ENCODE measurements at regions not wholly inside any gene's neighbourhood (a gene's known extent, or its start where the extent isn't known, plus 50 kb on each side); places are given as distances from the start of the nearest gene placed in this dataset.

GRCh38 chr6:22363166-22363713 lies 66.4 kb upstream of the PRL start:
- no peaks in the 10 kb centered on the region for H3K36me3 ChIP-seq (replicated peaks; ENCODE audit: insufficient read depth, low read depth)
- H3K4me3 ChIP-seq: no peak overlapping the region
- no peak for DNase-seq (ENCODE audit: low spot score)
- H4K20me1 ChIP-seq (ENCODE audit: insufficient read depth, poor library complexity, severe bottlenecking): no peaks in the 10 kb centered on the region
- H3K79me2 ChIP-seq: no peaks in the 10 kb centered on the region
- H3K4me2 ChIP-seq: peak overlapping the region; percentile 39
- H3K9me2 ChIP-seq (replicated peaks; ENCODE audit: insufficient read depth): no peaks in the 10 kb centered on the region
- peak overlapping the region; percentile 73 for H3K27ac ChIP-seq
- H3K9me3 ChIP-seq (ENCODE audit: low read depth): no peaks in the 10 kb centered on the region
- no peaks in the 10 kb centered on the region for H3K27me3 ChIP-seq
- TF ChIP-seq EZH2phosphoT487 (IDR thresholded peaks at IDR 0.05; ENCODE audit: low read depth, severe bottlenecking, unreplicated experiment): no peak
- TF ChIP-seq CTCF (IDR thresholded peaks at IDR 0.05; ENCODE audit: poor library complexity): no peak
- no peak for TF ChIP-seq EZH2 (IDR thresholded peaks at IDR 0.05; ENCODE audit: borderline replicate concordance)
- no peak overlapping the region for H2AFZ ChIP-seq
- H3K4me1 ChIP-seq (ENCODE audit: insufficient read depth): peaks cover 23% of the 10 kb centered on the region
- WGBS (ENCODE audit: low lambda C conversion rate, missing lambda C conversion rate): 53% methylated on average over 1 of the region's 1 CpG

GRCh38 chr6:22363714-22364239 lies 66.9 kb upstream of the PRL start:
- WGBS (ENCODE audit: low lambda C conversion rate, missing lambda C conversion rate): 48% methylated on average over 4 of the region's 4 CpGs
- H2AFZ ChIP-seq: no peak overlapping the region
- TF ChIP-seq EZH2phosphoT487 (IDR thresholded peaks at IDR 0.05; ENCODE audit: low read depth, severe bottlenecking, unreplicated experiment) (no peak), EZH2 (IDR thresholded peaks at IDR 0.05; ENCODE audit: borderline replicate concordance) (no peak), CTCF (IDR thresholded peaks at IDR 0.05; ENCODE audit: poor library complexity) (no peak)
- H4K20me1 ChIP-seq (ENCODE audit: insufficient read depth, poor library complexity, severe bottlenecking): no peaks in the 10 kb centered on the region
- H3K27ac ChIP-seq: peak overlapping the region; percentile 73
- no peaks in the 10 kb centered on the region for H3K9me2 ChIP-seq (replicated peaks; ENCODE audit: insufficient read depth)
- no peaks in the 10 kb centered on the region for H3K36me3 ChIP-seq (replicated peaks; ENCODE audit: insufficient read depth, low read depth)
- DNase-seq (ENCODE audit: low spot score): no peak
- no peaks in the 10 kb centered on the region for H3K79me2 ChIP-seq
- peaks cover 23% of the 10 kb centered on the region for H3K4me1 ChIP-seq (ENCODE audit: insufficient read depth)
- H3K4me3 ChIP-seq: no peak overlapping the region
- H3K9me3 ChIP-seq (ENCODE audit: low read depth): no peaks in the 10 kb centered on the region
- H3K27me3 ChIP-seq: no peaks in the 10 kb centered on the region
- H3K4me2 ChIP-seq: peak overlapping the region; percentile 39

GRCh38 chr6:22364306-22364705 lies 67.5 kb upstream of the PRL start:
- H4K20me1 ChIP-seq (ENCODE audit: insufficient read depth, poor library complexity, severe bottlenecking): no peaks in the 10 kb centered on the region
- H3K4me2 ChIP-seq: no peak overlapping the region
- peak overlapping the region; percentile 73 for H3K27ac ChIP-seq
- DNase-seq (ENCODE audit: low spot score): no peak
- no peak overlapping the region for H3K4me3 ChIP-seq
- 72% methylated on average over 2 of the region's 2 CpGs for WGBS (ENCODE audit: low lambda C conversion rate, missing lambda C conversion rate)
- H3K4me1 ChIP-seq (ENCODE audit: insufficient read depth): peaks cover 23% of the 10 kb centered on the region
- H3K79me2 ChIP-seq: no peaks in the 10 kb centered on the region
- TF ChIP-seq CTCF (IDR thresholded peaks at IDR 0.05; ENCODE audit: poor library complexity): no peak
- TF ChIP-seq EZH2phosphoT487 (IDR thresholded peaks at IDR 0.05; ENCODE audit: low read depth, severe bottlenecking, unreplicated experiment): no peak
- no peak for TF ChIP-seq EZH2 (IDR thresholded peaks at IDR 0.05; ENCODE audit: borderline replicate concordance)
- H3K27me3 ChIP-seq: no peaks in the 10 kb centered on the region
- no peak overlapping the region for H2AFZ ChIP-seq
- no peaks in the 10 kb centered on the region for H3K9me2 ChIP-seq (replicated peaks; ENCODE audit: insufficient read depth)
- no peaks in the 10 kb centered on the region for H3K36me3 ChIP-seq (replicated peaks; ENCODE audit: insufficient read depth, low read depth)
- no peaks in the 10 kb centered on the region for H3K9me3 ChIP-seq (ENCODE audit: low read depth)
